ENCODE measurements at regions not wholly inside any gene's neighbourhood (a gene's known extent, or its start where the extent isn't known, plus 50 kb on each side); places are given as distances from the start of the nearest gene placed in this dataset.

DNA sequence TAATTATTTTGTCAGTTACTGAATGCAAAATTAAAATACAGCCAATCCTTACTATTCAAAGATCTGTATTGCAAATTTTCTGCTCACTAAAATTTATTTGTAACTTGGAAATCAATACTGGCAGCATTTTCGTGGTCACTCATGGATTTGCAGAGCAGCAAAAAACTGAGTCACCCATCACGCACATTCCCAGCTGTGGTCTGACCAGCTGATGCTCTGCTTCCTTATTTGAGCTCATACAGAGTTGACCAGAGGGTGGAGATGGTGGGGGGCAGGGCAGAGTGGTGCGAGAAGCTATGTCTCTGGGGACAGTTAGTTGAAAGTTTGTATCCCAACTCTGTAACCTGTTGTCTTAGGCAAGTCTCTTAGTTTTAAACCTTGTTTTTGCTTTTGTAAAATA, 214.8 kb downstream of the SPCS3 start:
- TF ChIP-seq POLR2A (IDR thresholded peaks at IDR 0.05) (no peak), POLR2AphosphoS5 (IDR thresholded peaks at IDR 0.05) (no peak)
- TF ChIP-seq, protein P1, sequence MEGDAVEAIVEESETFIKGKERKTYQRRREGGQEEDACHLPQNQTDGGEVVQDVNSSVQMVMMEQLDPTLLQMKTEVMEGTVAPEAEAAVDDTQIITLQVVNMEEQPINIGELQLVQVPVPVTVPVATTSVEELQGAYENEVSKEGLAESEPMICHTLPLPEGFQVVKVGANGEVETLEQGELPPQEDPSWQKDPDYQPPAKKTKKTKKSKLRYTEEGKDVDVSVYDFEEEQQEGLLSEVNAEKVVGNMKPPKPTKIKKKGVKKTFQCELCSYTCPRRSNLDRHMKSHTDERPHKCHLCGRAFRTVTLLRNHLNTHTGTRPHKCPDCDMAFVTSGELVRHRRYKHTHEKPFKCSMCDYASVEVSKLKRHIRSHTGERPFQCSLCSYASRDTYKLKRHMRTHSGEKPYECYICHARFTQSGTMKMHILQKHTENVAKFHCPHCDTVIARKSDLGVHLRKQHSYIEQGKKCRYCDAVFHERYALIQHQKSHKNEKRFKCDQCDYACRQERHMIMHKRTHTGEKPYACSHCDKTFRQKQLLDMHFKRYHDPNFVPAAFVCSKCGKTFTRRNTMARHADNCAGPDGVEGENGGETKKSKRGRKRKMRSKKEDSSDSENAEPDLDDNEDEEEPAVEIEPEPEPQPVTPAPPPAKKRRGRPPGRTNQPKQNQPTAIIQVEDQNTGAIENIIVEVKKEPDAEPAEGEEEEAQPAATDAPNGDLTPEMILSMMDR (IDR thresholded peaks at IDR 0.05) = no peak

Measured in prostate gland (tissue), 2 donors.